Fibroblast of lung (primary cell): ENCODE measurements at regions not wholly inside any gene's neighbourhood (a gene's known extent, or its start where the extent isn't known, plus 50 kb on each side); places are given as distances from the start of the nearest gene placed in this dataset.

ENCODE experiments used
- DNase-seq, 2 donors: peaks; one replicate each; pipeline versions ENCODE4 v3.0.0 to v3.0.0-alpha.2; 2010; ENCODE audit warnings: low read depth in 2 of 2
- H2AFZ ChIP-seq: 2 replicates; pipeline ENCODE4 v1.5.1; 2012; ENCODE audit warnings: low read length, control low read depth, inconsistent platforms
- H3K27ac ChIP-seq: 2 replicates; pipeline ENCODE4 v1.5.1; 2011; ENCODE audit warnings: low read length, control low read depth; ENCODE audit not compliant: insufficient read depth
- H3K27me3 ChIP-seq: 2 replicates; pipeline ENCODE4 v1.5.1; 2011; ENCODE audit warnings: mild to moderate bottlenecking, low read length; ENCODE audit not compliant: control insufficient read depth, insufficient read depth
- H3K36me3 ChIP-seq: 2 replicates; pipeline ENCODE4 v1.5.1; 2011; ENCODE audit warnings: low read length; ENCODE audit not compliant: control insufficient read depth, insufficient read depth
- H3K4me1 ChIP-seq: 2 replicates; pipeline ENCODE4 v1.5.1; 2011; ENCODE audit warnings: low read length; ENCODE audit not compliant: control insufficient read depth, insufficient read depth; ENCODE audit errors: extremely low read depth
- H3K4me2 ChIP-seq: 2 replicates; pipeline ENCODE4 v1.5.1; 2011; ENCODE audit warnings: low read length, control low read depth; ENCODE audit not compliant: insufficient read depth; ENCODE audit errors: extremely low read depth
- H3K4me3 ChIP-seq, 4 experiments: fragments of 200-600 bp in 1 of 4; sonication (generic) in 1 of 4; replicated peaks in 1 of 4; 2 replicates each; pipeline ENCODE4 v1.5.1; 2011 to 2016; ENCODE audit warnings: low read length in 4 of 4, low read depth in 3 of 4, mild to moderate bottlenecking in 3 of 4, control low read depth in 2 of 4, inconsistent platforms in 1 of 4, mixed read lengths in 1 of 4; ENCODE audit not compliant: insufficient read depth in 1 of 4; ENCODE audit errors: control extremely low read depth in 1 of 4
- H3K79me2 ChIP-seq: 2 replicates; pipeline ENCODE4 v1.5.1; 2012; ENCODE audit warnings: mild to moderate bottlenecking, low read length, inconsistent platforms; ENCODE audit not compliant: control insufficient read depth, insufficient read depth
- H3K9ac ChIP-seq: 2 replicates; pipeline ENCODE4 v1.5.1; 2011; ENCODE audit warnings: mild to moderate bottlenecking, low read length, control low read depth; ENCODE audit not compliant: insufficient read depth
- H3K9me3 ChIP-seq: 2 replicates; pipeline ENCODE4 v1.5.1; 2012; ENCODE audit warnings: low read depth, low read length; ENCODE audit not compliant: control insufficient read depth, insufficient read depth
- H4K20me1 ChIP-seq: 2 replicates; pipeline ENCODE4 v1.5.1; 2011; ENCODE audit warnings: low read length; ENCODE audit not compliant: control insufficient read depth, insufficient read depth; ENCODE audit errors: extremely low read depth
- EZH2 ChIP-seq: IDR thresholded peaks from 2 replicates; pipeline ENCODE4 v1.5.1; 2012; ENCODE audit warnings: low read length, control low read depth, mild to moderate bottlenecking; ENCODE audit errors: missing control alignments
- TF ChIP-seq, protein P1 (sequence below), 2 donors: IDR thresholded peaks in 1 of 2; conservative IDR thresholded peaks in 1 of 2; 1 replicate in 1 of 2; 2 replicates in 1 of 2; pipeline ENCODE4 v1.5.1; 2011 to 2012; ENCODE audit warnings: low read length in 2 of 2, control low read depth in 1 of 2, inconsistent platforms in 1 of 2, low read depth in 1 of 2, mild to moderate bottlenecking in 1 of 2

DNA sequence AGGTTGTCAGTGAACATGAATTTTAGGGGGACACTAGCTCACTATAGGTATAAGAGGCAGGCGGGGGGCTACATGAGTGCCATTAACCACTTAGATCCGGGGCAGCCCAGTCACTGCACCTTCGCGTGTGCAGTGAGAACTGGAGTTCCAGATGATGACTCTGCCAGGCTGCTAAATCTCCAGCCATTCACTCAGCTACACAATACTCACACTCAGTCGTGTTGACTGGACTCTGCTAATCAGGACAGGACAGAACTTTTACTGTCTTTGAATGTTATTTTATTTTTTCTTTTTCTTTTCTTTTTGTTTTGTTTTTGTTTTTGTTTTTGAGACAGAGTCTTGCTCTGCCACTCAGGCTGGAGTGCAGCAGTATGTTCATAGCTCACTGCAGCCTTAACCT, 465.6 kb downstream of the AACS start:
- no peak for DNase-seq
- Histone ChIP-seq H3K27ac (no peak overlapping the region), H3K36me3 (no peaks in the 10 kb centered on the region)

DNA sequence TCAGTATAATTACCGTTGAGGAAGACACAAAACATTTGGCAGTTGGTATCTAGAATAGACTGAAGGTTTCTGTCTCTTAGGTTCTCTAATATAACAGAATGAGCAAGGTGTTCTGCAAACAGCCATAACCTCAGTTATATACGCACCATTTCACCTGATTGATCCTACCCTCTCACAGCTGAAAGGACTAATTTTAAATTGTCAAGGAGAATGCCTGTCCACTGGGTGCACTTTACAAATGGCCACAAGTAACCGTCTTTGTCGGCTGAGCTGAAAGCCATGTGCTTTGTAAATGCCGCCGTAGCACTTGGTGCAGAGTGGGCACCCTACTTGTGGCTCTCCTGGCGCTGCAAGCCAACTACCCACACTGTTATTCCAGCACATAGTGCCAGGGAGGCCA, 466.3 kb downstream of the AACS start:
- no peak overlapping the region for H3K9ac ChIP-seq
- no peaks in the 10 kb centered on the region for H3K36me3 ChIP-seq
- no peak overlapping the region for H3K4me2 ChIP-seq
- DNase-seq, result no peak
- no peak overlapping the region for H2AFZ ChIP-seq
- no peaks in the 10 kb centered on the region for H4K20me1 ChIP-seq
- no peak overlapping the region for H3K27ac ChIP-seq
- no peaks in the 10 kb centered on the region for H3K27me3 ChIP-seq
- no peaks in the 10 kb centered on the region for H3K79me2 ChIP-seq
- no peaks in the 10 kb centered on the region for H3K4me1 ChIP-seq
- TF ChIP-seq, protein P1, sequence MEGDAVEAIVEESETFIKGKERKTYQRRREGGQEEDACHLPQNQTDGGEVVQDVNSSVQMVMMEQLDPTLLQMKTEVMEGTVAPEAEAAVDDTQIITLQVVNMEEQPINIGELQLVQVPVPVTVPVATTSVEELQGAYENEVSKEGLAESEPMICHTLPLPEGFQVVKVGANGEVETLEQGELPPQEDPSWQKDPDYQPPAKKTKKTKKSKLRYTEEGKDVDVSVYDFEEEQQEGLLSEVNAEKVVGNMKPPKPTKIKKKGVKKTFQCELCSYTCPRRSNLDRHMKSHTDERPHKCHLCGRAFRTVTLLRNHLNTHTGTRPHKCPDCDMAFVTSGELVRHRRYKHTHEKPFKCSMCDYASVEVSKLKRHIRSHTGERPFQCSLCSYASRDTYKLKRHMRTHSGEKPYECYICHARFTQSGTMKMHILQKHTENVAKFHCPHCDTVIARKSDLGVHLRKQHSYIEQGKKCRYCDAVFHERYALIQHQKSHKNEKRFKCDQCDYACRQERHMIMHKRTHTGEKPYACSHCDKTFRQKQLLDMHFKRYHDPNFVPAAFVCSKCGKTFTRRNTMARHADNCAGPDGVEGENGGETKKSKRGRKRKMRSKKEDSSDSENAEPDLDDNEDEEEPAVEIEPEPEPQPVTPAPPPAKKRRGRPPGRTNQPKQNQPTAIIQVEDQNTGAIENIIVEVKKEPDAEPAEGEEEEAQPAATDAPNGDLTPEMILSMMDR (conservative IDR thresholded peaks at IDR 0.05 in 1 of 2, IDR thresholded peaks at IDR 0.05 in 1 of 2; ENCODE audit: low read depth in 1 of 2, low read length in 2 of 2), result no peak
- TF ChIP-seq EZH2, result no peak
- H3K9me3 ChIP-seq, result no peaks in the 10 kb centered on the region
- no peak overlapping the region for H3K4me3 ChIP-seq

More for the DNA sequence above, 465.6 kb downstream of the AACS start:
- Histone ChIP-seq H3K9me3 (no peaks in the 10 kb centered on the region), H3K4me3 (no peak overlapping the region), H3K27me3 (no peaks in the 10 kb centered on the region), H3K79me2 (no peaks in the 10 kb centered on the region), H2AFZ (no peak overlapping the region), H3K9ac (no peak overlapping the region), H3K4me1 (no peaks in the 10 kb centered on the region), H4K20me1 (no peaks in the 10 kb centered on the region), H3K4me2 (no peak overlapping the region)
- TF ChIP-seq, protein P1 (conservative IDR thresholded peaks at IDR 0.05 in 1 of 2, IDR thresholded peaks at IDR 0.05 in 1 of 2; ENCODE audit: low read depth in 1 of 2, low read length in 2 of 2), result no peak
- no peak for TF ChIP-seq EZH2

DNA sequence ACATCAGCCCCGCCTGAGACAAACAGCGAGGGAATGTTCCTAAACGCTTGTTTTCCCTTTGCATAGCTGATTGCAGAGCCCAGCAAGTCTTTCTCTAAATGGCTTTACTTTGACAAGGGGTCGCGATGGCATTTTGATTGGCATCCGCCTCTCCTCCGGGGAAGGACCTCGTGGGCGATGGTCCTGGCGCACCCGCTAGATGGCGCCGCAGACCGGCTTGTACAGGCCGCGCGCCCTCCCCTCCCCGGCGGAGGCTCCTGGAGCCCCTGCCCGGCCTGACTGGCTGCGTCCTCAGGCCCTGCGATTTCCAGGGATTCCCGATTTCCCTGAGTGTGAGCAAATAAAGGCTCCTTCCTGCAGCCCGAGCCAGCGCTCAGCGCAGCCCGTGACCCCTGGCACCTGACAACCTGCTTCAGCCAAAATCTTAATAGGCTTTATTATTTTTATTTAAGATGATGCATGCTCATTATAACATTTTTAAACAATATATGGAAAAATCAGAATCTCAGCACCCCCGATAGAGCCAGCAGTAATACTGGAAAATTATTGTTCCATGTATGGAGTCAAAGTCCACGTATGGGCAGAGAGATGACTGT, 468.3 kb downstream of the AACS start:
- Histone ChIP-seq H3K9me3 (no peaks in the 10 kb centered on the region), H3K4me2 (no peak overlapping the region), H3K4me3 (no peak overlapping the region), H3K27me3 (no peaks in the 10 kb centered on the region), H3K4me1 (no peaks in the 10 kb centered on the region), H4K20me1 (no peaks in the 10 kb centered on the region), H3K27ac (no peak overlapping the region), H3K79me2 (no peaks in the 10 kb centered on the region), H3K9ac (no peak overlapping the region), H3K36me3 (no peaks in the 10 kb centered on the region), H2AFZ (no peak overlapping the region)
- DNase-seq, result peak in 1 of 2 donors; percentile 19
- TF ChIP-seq, protein P1 (conservative IDR thresholded peaks at IDR 0.05 in 1 of 2, IDR thresholded peaks at IDR 0.05 in 1 of 2; ENCODE audit: low read depth in 1 of 2, low read length in 2 of 2), result no peak
- TF ChIP-seq EZH2, result no peak
